Naive thymus-derived CD4-positive, alpha-beta T cell (primary cell): ENCODE measurements at regions not wholly inside any gene's neighbourhood (a gene's known extent, or its start where the extent isn't known, plus 50 kb on each side); places are given as distances from the start of the nearest gene placed in this dataset.

ENCODE experiments used
- ATAC-seq: fragments of 150-1000 bp; cut with Tn5 transposase; 2 replicates; pipeline ENCODE4 v1.10.0; 2021; ENCODE audit warnings: mild to moderate bottlenecking, moderate library complexity
- CTCF ChIA-PET: fragments of 350-600 bp; sonication (Branson Sonifier 250); formaldehyde crosslinking; loops from one replicate; lab custom pipeline; 2021; ENCODE audit warnings: antibody characterized with exemption; lab: Charles Lee
- POLR2A ChIA-PET: fragments of 350-600 bp; sonication (Branson Sonifier 250); formaldehyde crosslinking; loops from one replicate; lab custom pipeline; 2021; ENCODE audit warnings: antibody characterized with exemption, inconsistent platforms; lab: Charles Lee
- DNase-seq, 9 donors: peaks; one replicate each; pipeline versions ENCODE4 v3.0.0 to v3.0.0-alpha.2; 2020 to 2022; ENCODE audit warnings: mixed read lengths in 1 of 9
- H3K27ac ChIP-seq: one replicate; pipeline ENCODE4 v1.7.0; 2013; ENCODE audit warnings: mild to moderate bottlenecking, low read depth, low read length, moderate library complexity
- H3K27me3 ChIP-seq, 2 donors: one replicate each; pipeline ENCODE4 v1.7.0; 2013; ENCODE audit warnings: low read length in 2 of 2, mild to moderate bottlenecking in 2 of 2, moderate library complexity in 2 of 2; ENCODE audit not compliant: control insufficient read depth in 2 of 2, insufficient read depth in 2 of 2
- H3K36me3 ChIP-seq, 3 experiments: 1 replicate in 2 of 3; 2 replicates in 1 of 3; pipeline ENCODE4 v1.7.0; 2013; ENCODE audit warnings: low read length in 3 of 3, mild to moderate bottlenecking in 3 of 3, moderate library complexity in 1 of 3; ENCODE audit not compliant: insufficient read depth in 3 of 3, control insufficient read depth in 2 of 3
- H3K4me1 ChIP-seq, 2 donors: one replicate each; pipeline ENCODE4 v1.7.0; 2013; ENCODE audit warnings: low read length in 2 of 2, mild to moderate bottlenecking in 2 of 2, moderate library complexity in 1 of 2; ENCODE audit not compliant: control insufficient read depth in 2 of 2, insufficient read depth in 2 of 2
- H3K4me3 ChIP-seq: 2 replicates; pipeline ENCODE4 v1.7.0; 2013; ENCODE audit warnings: mild to moderate bottlenecking, low read length
- H3K9me3 ChIP-seq, 3 experiments: 1 replicate in 2 of 3; 2 replicates in 1 of 3; pipeline ENCODE4 v1.7.0; 2013; ENCODE audit warnings: low read length in 3 of 3; ENCODE audit not compliant: control insufficient read depth in 2 of 3
- H3K27ac Mint-ChIP-seq, 9 donors: one replicate each; pipeline ENCODE4 v1.8.0; 2020 to 2022; ENCODE audit warnings: mixed read lengths in 9 of 9, mild to moderate bottlenecking in 8 of 9, moderate library complexity in 5 of 9, inconsistent platforms in 2 of 9
- H3K27me3 Mint-ChIP-seq, 5 donors: one replicate each; pipeline ENCODE4 v1.8.0; 2021 to 2022; ENCODE audit warnings: mixed read lengths in 5 of 5, mild to moderate bottlenecking in 1 of 5
- H3K36me3 Mint-ChIP-seq, 5 donors: one replicate each; pipeline ENCODE4 v1.8.0; 2020 to 2022; ENCODE audit warnings: mixed read lengths in 5 of 5, mild to moderate bottlenecking in 3 of 5, inconsistent platforms in 1 of 5
- H3K4me1 Mint-ChIP-seq, 7 donors: one replicate each; pipeline ENCODE4 v1.8.0; 2020 to 2022; ENCODE audit warnings: mixed read lengths in 7 of 7, mild to moderate bottlenecking in 3 of 7, inconsistent platforms in 1 of 7
- H3K4me3 Mint-ChIP-seq, 10 donors: one replicate each; pipeline ENCODE4 v1.8.0; 2020 to 2022; ENCODE audit warnings: mild to moderate bottlenecking in 10 of 10, mixed read lengths in 10 of 10, moderate library complexity in 6 of 10, inconsistent platforms in 2 of 10
- H3K9me3 Mint-ChIP-seq, 11 donors: one replicate each; pipeline ENCODE4 v1.8.0; 2020 to 2022; ENCODE audit warnings: mixed read lengths in 11 of 11, mild to moderate bottlenecking in 4 of 11, inconsistent platforms in 1 of 11, moderate library complexity in 1 of 11
- intact Hi-C, 2 donors: fragments of 100-400 bp; cut with micrococcal nuclease; formaldehyde crosslinking; loops; one replicate each; pipeline ENCODE4 v1.15.1; 2023

DNA sequence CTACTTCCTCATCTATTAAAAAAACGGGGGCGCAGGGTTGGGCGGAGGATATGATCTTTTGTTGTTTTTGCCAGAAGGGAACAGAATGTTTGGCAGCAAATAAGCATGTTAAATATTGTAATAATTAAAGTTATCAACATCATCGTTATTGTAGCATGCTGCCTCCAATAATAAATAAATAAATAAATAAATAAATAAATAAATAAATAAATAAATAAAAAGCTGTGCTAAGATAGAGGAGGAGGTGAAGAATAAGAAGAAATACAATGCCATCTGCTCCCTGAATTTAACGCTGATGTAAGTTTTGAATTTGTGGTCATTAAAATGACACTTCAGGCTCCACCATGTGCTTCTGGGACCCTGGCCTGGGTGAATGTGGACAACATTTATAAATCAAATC, 508.0 kb upstream of the TNC start:
- H3K27me3 Mint-ChIP-seq = peaks cover 0 to 11% (median 0%) of the 10 kb centered on the region in 5 donors
- no peak overlapping the region for H3K4me3 Mint-ChIP-seq
- CTCF ChIA-PET = no interaction called here
- no peaks in the 10 kb centered on the region for H3K4me1 Mint-ChIP-seq
- DNase-seq (no peak), ATAC-seq (no peak)
- no peak overlapping the region for H3K27ac Mint-ChIP-seq
- intact Hi-C loops = no loop called here
- H3K36me3 ChIP-seq = no peaks in the 10 kb centered on the region
- POLR2A ChIA-PET = no interaction called here
- H3K9me3 Mint-ChIP-seq = peaks cover 0 to 16% (median 3%) of the 10 kb centered on the region in 11 donors
- H3K4me3 ChIP-seq = no peak overlapping the region
- H3K36me3 Mint-ChIP-seq = no peaks in the 10 kb centered on the region
- no peaks in the 10 kb centered on the region for H3K4me1 ChIP-seq
- H3K27ac ChIP-seq = no peak overlapping the region
- H3K27me3 ChIP-seq = no peaks in the 10 kb centered on the region
- H3K9me3 ChIP-seq = no peaks in the 10 kb centered on the region

DNA sequence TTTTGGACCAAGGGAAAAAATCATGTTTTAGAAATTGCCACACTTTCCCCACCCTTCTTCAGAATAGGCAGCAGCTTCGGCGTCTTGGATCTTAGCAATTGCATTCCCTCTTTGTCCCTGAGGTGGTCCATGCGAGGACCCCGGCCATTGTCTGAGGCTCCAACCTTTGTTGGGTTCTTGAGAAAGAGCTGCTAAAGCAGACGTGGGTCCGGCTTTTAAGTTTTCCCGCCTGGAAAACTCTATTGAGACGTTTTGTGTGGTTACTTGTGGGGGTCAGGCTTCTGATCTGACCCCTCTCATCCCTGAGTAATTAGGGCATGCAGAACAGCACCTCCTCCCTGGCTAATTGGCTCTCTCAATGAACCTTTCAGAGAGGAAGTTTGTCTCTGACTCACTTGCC, 509.6 kb upstream of the TNC start:
- Histone ChIP-seq H3K27me3 (no peaks in the 10 kb centered on the region), H3K27ac (no peak overlapping the region), H3K4me3 (no peak overlapping the region), H3K9me3 (no peaks in the 10 kb centered on the region), H3K36me3 (no peaks in the 10 kb centered on the region), H3K4me1 (no peaks in the 10 kb centered on the region)
- Mint-ChIP-seq H3K27ac (no peak overlapping the region), H3K9me3 (peaks cover 0 to 1% (median under 1%) of the 10 kb centered on the region in 11 donors), H3K4me1 (no peaks in the 10 kb centered on the region), H3K4me3 (no peak overlapping the region), H3K36me3 (no peaks in the 10 kb centered on the region), H3K27me3 (peaks cover 0 to 11% (median 0%) of the 10 kb centered on the region in 5 donors)
- DNase-seq (no peak), ATAC-seq (no peak)
- CTCF ChIA-PET = no interaction called here
- POLR2A ChIA-PET = no interaction called here
- intact Hi-C loops = no loop called here

DNA sequence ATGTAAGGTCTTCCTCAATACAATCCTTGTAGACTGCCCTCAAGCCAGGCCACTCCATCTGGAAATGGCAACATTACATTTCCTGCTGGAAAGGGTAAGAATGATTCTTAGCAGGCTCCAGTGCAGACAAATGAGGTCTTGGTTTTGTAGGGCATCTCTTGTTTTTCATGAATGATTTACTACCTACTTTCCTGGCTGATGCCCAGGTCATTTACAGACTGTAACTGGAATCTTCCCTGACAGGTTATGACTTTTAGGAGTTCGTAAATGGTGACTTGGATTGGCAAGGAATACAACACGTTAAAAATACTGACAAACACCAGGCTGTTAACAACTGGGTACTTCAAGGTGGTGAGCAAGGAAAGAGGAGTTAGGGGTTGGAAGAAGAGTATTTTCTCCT, 510.5 kb upstream of the TNC start:
- no peak overlapping the region for H3K4me3 Mint-ChIP-seq
- ChIA-PET POLR2A (no interaction called here), CTCF (no interaction called here)
- Histone ChIP-seq H3K27ac (no peak overlapping the region), H3K4me1 (no peaks in the 10 kb centered on the region), H3K9me3 (no peaks in the 10 kb centered on the region), H3K36me3 (no peaks in the 10 kb centered on the region), H3K4me3 (no peak overlapping the region), H3K27me3 (no peaks in the 10 kb centered on the region)
- no peaks in the 10 kb centered on the region for H3K36me3 Mint-ChIP-seq
- ATAC-seq (no peak), DNase-seq (no peak)
- peaks cover 0 to 4% (median 0%) of the 10 kb centered on the region in 11 donors for H3K9me3 Mint-ChIP-seq
- H3K27me3 Mint-ChIP-seq = peaks cover 0 to 16% (median 0%) of the 10 kb centered on the region in 5 donors
- H3K27ac Mint-ChIP-seq = no peak overlapping the region
- intact Hi-C loops = no loop called here
- H3K4me1 Mint-ChIP-seq = no peaks in the 10 kb centered on the region

GRCh38 chr9:115629879-115630840, 512.2 kb upstream of the TNC start:
- no peaks in the 10 kb centered on the region for H3K36me3 Mint-ChIP-seq
- no peak for DNase-seq
- H3K27me3 ChIP-seq = no peaks in the 10 kb centered on the region
- no peaks in the 10 kb centered on the region for H3K36me3 ChIP-seq
- no peaks in the 10 kb centered on the region for H3K9me3 ChIP-seq
- no peak overlapping the region for H3K27ac ChIP-seq
- ChIA-PET POLR2A (no interaction called here), CTCF (no interaction called here)
- H3K4me3 ChIP-seq = no peak overlapping the region
- H3K27ac Mint-ChIP-seq = no peak overlapping the region
- no peak overlapping the region for H3K4me3 Mint-ChIP-seq
- no peaks in the 10 kb centered on the region for H3K4me1 ChIP-seq
- peaks cover 0 to 21% (median 0%) of the 10 kb centered on the region in 5 donors for H3K27me3 Mint-ChIP-seq
- intact Hi-C loops = no loop called here
- H3K4me1 Mint-ChIP-seq = no peaks in the 10 kb centered on the region
- peaks cover 0 to 4% (median 0%) of the 10 kb centered on the region in 11 donors for H3K9me3 Mint-ChIP-seq
- no peak for ATAC-seq

DNA sequence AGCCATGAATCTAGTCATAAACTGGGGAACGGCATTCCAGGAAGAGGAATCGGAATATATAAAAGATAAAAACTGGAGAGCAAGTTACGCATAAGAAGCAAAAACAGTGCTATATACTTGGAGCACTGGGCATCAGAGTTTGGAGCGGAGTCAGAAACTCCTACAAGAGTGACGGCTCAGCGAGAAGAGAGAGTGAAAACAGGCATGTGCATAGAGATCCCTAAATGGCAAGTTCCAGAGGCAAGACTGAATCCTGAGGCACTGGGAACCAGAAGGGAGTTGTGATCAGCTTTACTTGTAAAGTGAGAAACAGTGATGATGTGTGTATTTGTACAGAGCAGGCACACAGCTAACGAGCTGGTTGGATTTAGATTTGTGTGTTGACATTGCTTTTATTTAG, 514.4 kb upstream of the TNC start:
- H3K9me3 ChIP-seq = no peaks in the 10 kb centered on the region
- Mint-ChIP-seq H3K27ac (no peak overlapping the region), H3K9me3 (peaks cover 0 to 7% (median 0%) of the 10 kb centered on the region in 11 donors), H3K4me1 (no peaks in the 10 kb centered on the region), H3K27me3 (peaks cover 0 to 25% (median 0%) of the 10 kb centered on the region in 5 donors), H3K4me3 (no peak overlapping the region), H3K36me3 (no peaks in the 10 kb centered on the region)
- DNase-seq (no peak), ATAC-seq (no peak)
- POLR2A ChIA-PET = no interaction called here
- H3K27ac ChIP-seq = no peak overlapping the region
- no peaks in the 10 kb centered on the region for H3K27me3 ChIP-seq
- CTCF ChIA-PET = no interaction called here
- intact Hi-C loops = no loop called here
- no peaks in the 10 kb centered on the region for H3K36me3 ChIP-seq
- H3K4me3 ChIP-seq = no peak overlapping the region
- H3K4me1 ChIP-seq = no peaks in the 10 kb centered on the region

- no peak overlapping the region for H3K4me3 Mint-ChIP-seq
- H3K4me1 Mint-ChIP-seq = no peaks in the 10 kb centered on the region
- H3K27ac Mint-ChIP-seq = no peak overlapping the region
- DNase-seq (no peak), ATAC-seq (no peak)
- no peak overlapping the region for H3K27ac ChIP-seq
- H3K4me1 ChIP-seq = no peaks in the 10 kb centered on the region
- CTCF ChIA-PET = no interaction called here
- H3K27me3 ChIP-seq = no peaks in the 10 kb centered on the region
- no peak overlapping the region for H3K4me3 ChIP-seq
- no peaks in the 10 kb centered on the region for H3K9me3 ChIP-seq
- POLR2A ChIA-PET = no interaction called here
- H3K36me3 Mint-ChIP-seq = no peaks in the 10 kb centered on the region
- peaks cover 0 to 7% (median 0%) of the 10 kb centered on the region in 11 donors for H3K9me3 Mint-ChIP-seq
- intact Hi-C loops = no loop called here
- H3K27me3 Mint-ChIP-seq = peaks cover 0 to 21% (median 0%) of the 10 kb centered on the region in 5 donors
- no peaks in the 10 kb centered on the region for H3K36me3 ChIP-seq
These were observed 515.1 kb upstream of the TNC start for GRCh38 chr9:115633104-115633503.
